ENCODE measurements at regions not wholly inside any gene's neighbourhood (a gene's known extent, or its start where the extent isn't known, plus 50 kb on each side); places are given as distances from the start of the nearest gene placed in this dataset.

GRCh38 chr10:6748981-6749635 is 169.0 kb upstream of the PRKCQ start:
- no peak for TF ChIP-seq GMEB1 (CRISPR knock-in tag; IDR thresholded peaks at IDR 0.05; ENCODE audit: borderline replicate concordance)
- no peak for TF ChIP-seq ZNF234 (CRISPR knock-in tag; conservative IDR thresholded peaks at IDR 0.05)
- no peak for TF ChIP-seq ARHGAP35 (CRISPR knock-in tag; IDR thresholded peaks at IDR 0.05; ENCODE audit: borderline replicate concordance)
- no peak for TF ChIP-seq PHF8 (CRISPR knock-in tag; IDR thresholded peaks at IDR 0.05)
- TF ChIP-seq RAD21 (CRISPR knock-in tag; IDR thresholded peaks at IDR 0.05): no peak
- TF ChIP-seq MAX (IDR thresholded peaks at IDR 0.05): no peak
- TF ChIP-seq REST (IDR thresholded peaks at IDR 0.05; ENCODE audit: borderline replicate concordance in 1 of 2, low read depth in 1 of 2, low read length in 2 of 2): no peak
- TF ChIP-seq ZSCAN20 (CRISPR knock-in tag; IDR thresholded peaks at IDR 0.05; ENCODE audit: borderline replicate concordance): no peak
- TF ChIP-seq ZNF329 (CRISPR knock-in tag; IDR thresholded peaks at IDR 0.05; ENCODE audit: low read depth): no peak
- no peak for TF ChIP-seq MTERF4 (CRISPR knock-in tag; IDR thresholded peaks at IDR 0.05)
- TF ChIP-seq ZNF709 (CRISPR knock-in tag; IDR thresholded peaks at IDR 0.05): no peak
- TF ChIP-seq ZNF275 (CRISPR knock-in tag; IDR thresholded peaks at IDR 0.05; ENCODE audit: borderline replicate concordance): no peak
- no peak for TF ChIP-seq ZNF33B (CRISPR knock-in tag; IDR thresholded peaks at IDR 0.05)
- Histone ChIP-seq H3K9me3 (ENCODE audit: low read length) (no peaks in the 10 kb centered on the region), H4K20me1 (ENCODE audit: insufficient read depth, low read length) (no peaks in the 10 kb centered on the region), H3K4me1 (ENCODE audit: insufficient read depth, low read length) (no peaks in the 10 kb centered on the region), H2AFZ (ENCODE audit: low read length) (no peak overlapping the region), H3K27me3 (ENCODE audit: control insufficient read depth in 1 of 2, insufficient read depth in 2 of 2, low read length in 2 of 2) (no peaks in the 10 kb centered on the region), H3K4me2 (ENCODE audit: low read depth, low read length) (no peak overlapping the region), H3K9ac (ENCODE audit: insufficient read depth, low read depth, low read length) (no peak overlapping the region), H3K36me3 (replicated peaks in 1 of 2; ENCODE audit: control insufficient read depth in 1 of 2, insufficient read depth in 2 of 2, low read length in 2 of 2) (no peaks in the 10 kb centered on the region), H3K4me3 (replicated peaks in 1 of 3; ENCODE audit: insufficient read depth in 1 of 3, low read depth in 2 of 3, low read length in 3 of 3) (no peak overlapping the region), H3K79me2 (ENCODE audit: insufficient read depth, low read length) (no peaks in the 10 kb centered on the region), H3K27ac (ENCODE audit: extremely low read length, insufficient read depth, low read length) (no peak overlapping the region)
- WGBS (ENCODE audit: low lambda C conversion rate): 6% methylated on average over 5 of the region's 5 CpGs
- no peak for DNase-seq (ENCODE audit: low spot score)
- no TSS peak for BruUV-seq (replicated peaks)
- ChIA-PET CTCF (ENCODE audit: low intra/inter-chr PET ratio, low total read pairs) (no interaction called here), POLR2A (no interaction called here)
- intact Hi-C loops (cut with micrococcal nuclease; ENCODE audit: unreplicated experiment) (no loop called here), in situ Hi-C loops (cut with HindIII; ENCODE audit: extremely low pct_ligation_motif_present, low pct_unique_long_range_greater_than_20kb) (no loop called here)
- no peak for FAIRE-seq
- no peak for ATAC-seq
